Neural progenitor cell (in vitro differentiated cells): ENCODE measurements at regions not wholly inside any gene's neighbourhood (a gene's known extent, or its start where the extent isn't known, plus 50 kb on each side); places are given as distances from the start of the nearest gene placed in this dataset.

Source experiments
- DNase-seq: peaks from one replicate; pipeline ENCODE4 v3.0.0-alpha.2; 2016; ENCODE audit warnings: low spot score
- H2AFZ ChIP-seq: fragments of 200-600 bp; sonication (generic); replicated peaks from 2 replicates; pipeline ENCODE4 v1.6.1; 2016; ENCODE audit warnings: antibody characterized with exemption
- H3F3A ChIP-seq: fragments of 200-600 bp; sonication (generic); 2 replicates; pipeline ENCODE4 v1.6.1; 2016; ENCODE audit warnings: antibody characterized with exemption, low read depth
- H3K27ac ChIP-seq: fragments of 200-600 bp; sonication (generic); 2 replicates; pipeline ENCODE4 v1.5.1; 2016; ENCODE audit warnings: mild to moderate bottlenecking
- H3K27me3 ChIP-seq: fragments of 200-600 bp; sonication (generic); 2 replicates; pipeline ENCODE4 v1.6.1; 2016; ENCODE audit warnings: mild to moderate bottlenecking, moderate library complexity
- H3K36me3 ChIP-seq: fragments of 200-600 bp; sonication (generic); 2 replicates; pipeline ENCODE4 v1.5.1; 2016
- H3K4me1 ChIP-seq: fragments of 200-600 bp; sonication (generic); 2 replicates; pipeline ENCODE4 v1.6.1; 2016; ENCODE audit warnings: mixed run types
- H3K4me2 ChIP-seq: fragments of 200-600 bp; sonication (generic); 2 replicates; pipeline ENCODE4 v1.6.1; 2016
- H3K4me3 ChIP-seq: fragments of 200-600 bp; sonication (generic); 2 replicates; pipeline ENCODE4 v1.5.1; 2016
- H3K79me2 ChIP-seq: fragments of 200-600 bp; sonication (generic); 2 replicates; pipeline ENCODE4 v1.6.1; 2016; ENCODE audit warnings: low read depth
- H3K9ac ChIP-seq: fragments of 200-600 bp; sonication (generic); 2 replicates; pipeline ENCODE4 v1.6.1; 2016
- H3K9me3 ChIP-seq: fragments of 200-600 bp; sonication (generic); 2 replicates; pipeline ENCODE4 v1.5.1; 2016; ENCODE audit warnings: low read depth
- H4K20me1 ChIP-seq: fragments of 200-600 bp; sonication (generic); 2 replicates; pipeline ENCODE4 v1.6.1; 2016; ENCODE audit warnings: low read depth
- H3K27ac Mint-ChIP-seq: 3 replicates; pipeline ENCODE4 v1.8.0; 2021; ENCODE audit warnings: mixed read lengths
- H3K27me3 Mint-ChIP-seq: 2 replicates; pipeline ENCODE4 v1.8.0; 2022; ENCODE audit warnings: low read depth, mild to moderate bottlenecking, inconsistent platforms, moderate library complexity, mixed read lengths; ENCODE audit not compliant: insufficient read depth
- H3K36me3 Mint-ChIP-seq: 3 replicates; pipeline ENCODE4 v1.8.0; 2021; ENCODE audit warnings: mixed read lengths
- H3K4me1 Mint-ChIP-seq: 3 replicates; pipeline ENCODE4 v1.8.0; 2021; ENCODE audit warnings: mixed read lengths
- H3K4me3 Mint-ChIP-seq: 3 replicates; pipeline ENCODE4 v1.8.0; 2021; ENCODE audit warnings: mild to moderate bottlenecking, moderate library complexity, mixed read lengths
- H3K9me3 Mint-ChIP-seq: 3 replicates; pipeline ENCODE4 v1.8.0; 2020; ENCODE audit warnings: mixed read lengths
- EZH2 ChIP-seq: fragments of 200-600 bp; sonication (generic); IDR thresholded peaks from 2 replicates; pipeline ENCODE4 v1.6.1; 2017; ENCODE audit warnings: antibody characterized with exemption, mild to moderate bottlenecking, moderate library complexity
- EZH2phosphoT487 ChIP-seq: fragments of 200-600 bp; sonication (generic); IDR thresholded peaks from 2 replicates; pipeline ENCODE4 v1.6.1; 2017; ENCODE audit warnings: antibody characterized with exemption
- TF ChIP-seq, protein P1 (sequence below): fragments of 200-600 bp; sonication (generic); IDR thresholded peaks from 2 replicates; pipeline ENCODE4 v1.5.1; 2017; ENCODE audit warnings: antibody characterized with exemption, mild to moderate bottlenecking

DNA sequence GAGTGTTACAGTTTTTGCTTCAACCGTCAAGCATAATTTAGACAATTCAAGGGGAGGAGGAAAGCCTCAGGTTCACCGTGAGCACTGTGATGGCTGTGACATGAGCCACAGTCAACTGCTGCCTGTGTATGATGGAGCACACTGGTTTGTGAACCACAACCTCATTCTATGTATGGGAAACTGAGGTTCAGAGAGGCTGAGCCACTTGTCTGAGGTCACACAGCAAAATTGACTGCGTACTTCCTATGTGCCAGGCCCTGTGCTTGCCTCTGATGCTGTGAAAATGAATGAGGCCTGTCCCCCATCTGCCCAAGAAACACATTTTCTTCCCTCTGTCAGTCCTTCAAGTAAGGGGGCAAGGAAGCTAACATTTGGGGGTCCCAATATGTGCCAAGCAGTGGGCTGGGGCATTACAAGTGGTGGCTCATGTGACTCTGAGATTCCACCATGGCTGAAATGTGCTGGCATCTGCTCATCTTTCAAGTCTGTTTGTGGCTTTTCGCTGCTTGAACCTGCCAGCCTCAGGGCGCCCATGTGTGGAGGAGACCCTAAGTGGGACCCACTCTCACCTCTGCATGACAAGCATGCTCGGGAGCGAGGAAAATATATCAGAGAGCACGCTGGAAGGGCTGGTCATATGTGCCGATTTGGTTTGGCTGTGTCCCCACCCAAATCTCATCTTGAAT, 79.7 kb downstream of the ADRA2C start:
- Histone ChIP-seq H3K9me3 (no peaks in the 10 kb centered on the region), H3K27ac (no peak overlapping the region), H3K36me3 (no peaks in the 10 kb centered on the region), H3K79me2 (no peaks in the 10 kb centered on the region), H3K27me3 (no peaks in the 10 kb centered on the region), H2AFZ (no peak overlapping the region), H3K4me3 (no peak overlapping the region), H3K4me1 (peaks cover 6% of the 10 kb centered on the region), H3F3A (no peaks in the 10 kb centered on the region), H3K4me2 (no peak overlapping the region), H4K20me1 (no peaks in the 10 kb centered on the region), H3K9ac (no peak overlapping the region)
- TF ChIP-seq, protein P1, sequence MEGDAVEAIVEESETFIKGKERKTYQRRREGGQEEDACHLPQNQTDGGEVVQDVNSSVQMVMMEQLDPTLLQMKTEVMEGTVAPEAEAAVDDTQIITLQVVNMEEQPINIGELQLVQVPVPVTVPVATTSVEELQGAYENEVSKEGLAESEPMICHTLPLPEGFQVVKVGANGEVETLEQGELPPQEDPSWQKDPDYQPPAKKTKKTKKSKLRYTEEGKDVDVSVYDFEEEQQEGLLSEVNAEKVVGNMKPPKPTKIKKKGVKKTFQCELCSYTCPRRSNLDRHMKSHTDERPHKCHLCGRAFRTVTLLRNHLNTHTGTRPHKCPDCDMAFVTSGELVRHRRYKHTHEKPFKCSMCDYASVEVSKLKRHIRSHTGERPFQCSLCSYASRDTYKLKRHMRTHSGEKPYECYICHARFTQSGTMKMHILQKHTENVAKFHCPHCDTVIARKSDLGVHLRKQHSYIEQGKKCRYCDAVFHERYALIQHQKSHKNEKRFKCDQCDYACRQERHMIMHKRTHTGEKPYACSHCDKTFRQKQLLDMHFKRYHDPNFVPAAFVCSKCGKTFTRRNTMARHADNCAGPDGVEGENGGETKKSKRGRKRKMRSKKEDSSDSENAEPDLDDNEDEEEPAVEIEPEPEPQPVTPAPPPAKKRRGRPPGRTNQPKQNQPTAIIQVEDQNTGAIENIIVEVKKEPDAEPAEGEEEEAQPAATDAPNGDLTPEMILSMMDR = no peak
- TF ChIP-seq EZH2 (no peak), EZH2phosphoT487 (no peak)
- no peak for DNase-seq
- Mint-ChIP-seq H3K9me3 (peaks cover 8% of the 10 kb centered on the region), H3K4me3 (no peak overlapping the region), H3K36me3 (no peaks in the 10 kb centered on the region), H3K4me1 (no peaks in the 10 kb centered on the region), H3K27ac (no peak overlapping the region), H3K27me3 (peaks cover 17% of the 10 kb centered on the region)

DNA sequence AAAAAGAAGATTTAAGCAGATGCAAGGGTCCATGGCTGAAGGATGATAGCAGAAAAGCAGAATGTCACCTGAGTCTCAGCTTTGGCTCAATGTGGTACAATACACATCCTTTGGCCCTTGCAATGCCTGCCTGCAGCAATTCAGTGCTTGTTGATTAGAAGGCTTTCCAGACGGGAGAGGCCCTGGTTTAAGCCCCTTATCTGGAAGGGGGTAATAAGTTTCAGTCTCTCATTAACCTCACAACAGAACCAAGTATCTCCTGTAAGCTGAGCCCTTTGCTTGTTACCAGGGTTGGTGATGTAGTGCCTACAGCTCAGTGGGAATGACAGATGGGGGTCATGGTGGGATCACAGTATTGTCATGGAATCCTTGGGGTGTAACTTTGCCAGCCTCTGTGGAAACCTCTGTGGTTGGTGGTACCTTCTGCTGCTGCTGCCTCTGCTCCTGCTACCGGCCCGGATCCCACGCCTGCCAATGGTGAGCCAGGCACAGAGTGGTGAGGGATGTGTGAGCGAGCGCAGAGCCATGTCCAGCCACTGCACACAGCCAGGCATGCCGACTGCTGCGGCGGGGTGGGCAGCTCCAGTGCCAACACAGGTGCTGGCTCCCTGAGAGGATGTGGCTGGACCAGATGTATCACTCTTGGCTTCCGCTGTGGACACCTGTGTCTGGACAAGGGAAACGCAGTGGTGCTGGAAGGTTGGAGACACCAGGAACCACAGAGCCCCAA, 81.2 kb downstream of the ADRA2C start:
- Mint-ChIP-seq H3K27me3 (peaks cover 19% of the 10 kb centered on the region), H3K4me1 (peaks cover 2% of the 10 kb centered on the region), H3K36me3 (no peaks in the 10 kb centered on the region), H3K9me3 (peaks cover 8% of the 10 kb centered on the region), H3K27ac (no peak overlapping the region), H3K4me3 (no peak overlapping the region)
- no peak overlapping the region for H3K4me3 ChIP-seq
- H2AFZ ChIP-seq = no peak overlapping the region
- H3K4me1 ChIP-seq = peaks cover 11% of the 10 kb centered on the region
- no peaks in the 10 kb centered on the region for H3K36me3 ChIP-seq
- TF ChIP-seq EZH2phosphoT487 = no peak
- no peak overlapping the region for H3K9ac ChIP-seq
- H4K20me1 ChIP-seq = no peaks in the 10 kb centered on the region
- no peak overlapping the region for H3K4me2 ChIP-seq
- H3K27ac ChIP-seq = no peak overlapping the region
- H3K9me3 ChIP-seq = no peaks in the 10 kb centered on the region
- H3K79me2 ChIP-seq = no peaks in the 10 kb centered on the region
- no peaks in the 10 kb centered on the region for H3F3A ChIP-seq
- no peaks in the 10 kb centered on the region for H3K27me3 ChIP-seq
- DNase-seq = no peak

DNA sequence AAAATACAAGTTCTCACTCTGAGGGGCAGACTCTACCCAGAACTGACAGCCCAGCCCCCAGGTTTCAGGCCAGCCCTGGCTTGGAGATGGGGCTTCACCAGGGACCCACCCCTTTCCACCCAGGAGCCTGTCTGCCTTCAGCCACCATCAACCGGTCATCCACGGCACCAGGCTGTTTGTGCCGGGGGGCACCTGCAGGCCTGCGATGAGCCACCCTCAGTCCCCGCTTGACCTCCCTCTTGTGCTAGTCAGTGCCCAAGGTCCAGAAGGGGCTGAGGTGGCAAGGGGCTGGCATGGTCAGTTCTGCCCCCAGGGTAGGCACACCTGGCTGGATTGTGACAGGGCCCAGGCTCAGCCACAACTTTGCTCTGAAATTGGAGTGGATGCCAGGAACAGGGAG, 82.1 kb downstream of the ADRA2C start:
- peaks cover 22% of the 10 kb centered on the region for H3K27me3 Mint-ChIP-seq
- H3K4me2 ChIP-seq = no peak overlapping the region
- no peaks in the 10 kb centered on the region for H3K79me2 ChIP-seq
- H3K9ac ChIP-seq = no peak overlapping the region
- no peaks in the 10 kb centered on the region for H3K9me3 ChIP-seq
- H3K4me3 ChIP-seq = no peak overlapping the region
- no peak overlapping the region for H2AFZ ChIP-seq
- TF ChIP-seq EZH2phosphoT487 = no peak
- TF ChIP-seq EZH2 = no peak
- TF ChIP-seq, protein P1 = no peak
- no peaks in the 10 kb centered on the region for H4K20me1 ChIP-seq
- no peaks in the 10 kb centered on the region for H3F3A ChIP-seq
- peaks cover 8% of the 10 kb centered on the region for H3K9me3 Mint-ChIP-seq
- H3K4me1 ChIP-seq = peaks cover 11% of the 10 kb centered on the region
- no peak for DNase-seq
- no peaks in the 10 kb centered on the region for H3K36me3 ChIP-seq
- H3K27me3 ChIP-seq = no peaks in the 10 kb centered on the region
- H3K4me1 Mint-ChIP-seq = peaks cover 2% of the 10 kb centered on the region
- H3K27ac Mint-ChIP-seq = no peak overlapping the region
- no peak overlapping the region for H3K27ac ChIP-seq
- no peaks in the 10 kb centered on the region for H3K36me3 Mint-ChIP-seq
- H3K4me3 Mint-ChIP-seq = no peak overlapping the region

DNA sequence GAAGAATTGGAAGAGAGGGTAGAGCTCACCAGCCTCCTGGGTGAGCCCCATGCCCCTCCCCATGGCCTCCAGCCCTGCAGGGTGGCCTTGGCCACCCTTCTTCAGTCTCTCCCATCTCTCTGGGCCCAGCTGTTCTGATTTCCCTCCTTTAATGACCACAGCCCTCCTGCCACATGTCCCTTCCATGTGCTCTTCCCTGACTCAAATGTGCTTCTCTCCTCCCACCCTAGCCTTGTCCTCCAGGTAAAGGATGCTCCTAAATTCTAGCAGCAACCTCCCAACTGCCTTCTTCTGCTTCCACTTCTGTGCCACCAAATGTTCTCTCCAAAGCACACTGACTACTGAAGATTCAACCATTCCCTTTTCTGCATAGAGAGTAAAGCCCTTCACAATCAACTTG, 83.0 kb downstream of the ADRA2C start:
- Mint-ChIP-seq H3K27ac (no peak overlapping the region), H3K4me1 (peaks cover 2% of the 10 kb centered on the region), H3K4me3 (no peak overlapping the region), H3K27me3 (peaks cover 25% of the 10 kb centered on the region), H3K36me3 (no peaks in the 10 kb centered on the region), H3K9me3 (peaks cover 8% of the 10 kb centered on the region)
- H3K4me2 ChIP-seq = no peak overlapping the region
- no peaks in the 10 kb centered on the region for H3K9me3 ChIP-seq
- no peak overlapping the region for H3K27ac ChIP-seq
- H3K4me1 ChIP-seq = peaks cover 11% of the 10 kb centered on the region
- no peaks in the 10 kb centered on the region for H3K79me2 ChIP-seq
- H2AFZ ChIP-seq = no peak overlapping the region
- H3K9ac ChIP-seq = no peak overlapping the region
- H4K20me1 ChIP-seq = no peaks in the 10 kb centered on the region
- no peaks in the 10 kb centered on the region for H3K36me3 ChIP-seq
- no peaks in the 10 kb centered on the region for H3K27me3 ChIP-seq
- DNase-seq = no peak
- no peaks in the 10 kb centered on the region for H3F3A ChIP-seq
- H3K4me3 ChIP-seq = no peak overlapping the region
- TF ChIP-seq EZH2 (no peak), EZH2phosphoT487 (no peak)
- TF ChIP-seq, protein P1 = no peak
